H1 (cell line): ENCODE measurements at regions not wholly inside any gene's neighbourhood (a gene's known extent, or its start where the extent isn't known, plus 50 kb on each side); places are given as distances from the start of the nearest gene placed in this dataset.
"Not testable (repeated sequence)": the region's sequence is repeated elsewhere in the genome, so short reads cannot be mapped to it uniquely, and the experiment has no call there.

Source experiments
- CTCF ChIA-PET: fragments of 300-600 bp; sonication (Branson Sonifier 250); formaldehyde crosslinking; loops from one replicate; lab custom pipeline; 2021; ENCODE audit not compliant: partially characterized antibody; lab: Charles Lee
- POLR2A ChIA-PET: fragments of 300-600 bp; sonication (Branson Sonifier 250); formaldehyde crosslinking; loops from one replicate; lab custom pipeline; 2021; ENCODE audit warnings: inconsistent platforms; ENCODE audit not compliant: partially characterized antibody; lab: Charles Lee
- DNase-seq, 2 experiments: peaks; one replicate each; pipeline versions ENCODE4 v3.0.0 to v3.0.0-alpha.2; 2010 to 2022; ENCODE audit warnings: low spot score in 2 of 2, low read depth in 1 of 2, mixed read lengths in 1 of 2
- FAIRE-seq: peaks from 2 replicates; lab custom pipeline; 2011; peaks lifted over from hg19 to GRCh38; lab: Jason Lieb, UNC
- H2AFZ ChIP-seq: 2 replicates; pipeline ENCODE4 v1.8.1; 2012; ENCODE audit warnings: low read length, inconsistent platforms
- H2AK5ac ChIP-seq: 2 replicates; pipeline ENCODE4 v1.6.1; 2013; ENCODE audit warnings: low read depth, low read length
- H2BK120ac ChIP-seq: replicated peaks from 2 replicates; pipeline ENCODE3; 2013; ENCODE audit warnings: low read depth, low read length, inconsistent platforms
- H2BK12ac ChIP-seq: 2 replicates; pipeline ENCODE4 v1.6.1; 2013; ENCODE audit warnings: low read depth, low read length
- H2BK15ac ChIP-seq: 2 replicates; pipeline ENCODE4 v1.6.1; 2013; ENCODE audit warnings: low read length
- H2BK20ac ChIP-seq: 2 replicates; pipeline ENCODE4 v1.6.1; 2013; ENCODE audit warnings: low read length
- H2BK5ac ChIP-seq: 2 replicates; pipeline ENCODE4 v1.6.1; 2013; ENCODE audit warnings: low read depth, low read length
- H3K14ac ChIP-seq: 2 replicates; pipeline ENCODE4 v1.6.1; 2013; ENCODE audit warnings: inconsistent platforms; ENCODE audit not compliant: insufficient read length
- H3K18ac ChIP-seq: 2 replicates; pipeline ENCODE4 v1.6.1; 2013; ENCODE audit warnings: low read length; ENCODE audit errors: extremely low read depth
- H3K23ac ChIP-seq: 2 replicates; pipeline ENCODE4 v1.6.1; 2013; ENCODE audit warnings: inconsistent platforms; ENCODE audit not compliant: insufficient read length
- H3K23me2 ChIP-seq: 2 replicates; pipeline ENCODE4 v1.6.1; 2013; ENCODE audit warnings: low read depth, low read length
- H3K27ac ChIP-seq: 2 replicates; pipeline ENCODE4 v1.6.1; 2011; ENCODE audit warnings: low read depth, low read length, inconsistent platforms
- H3K27me3 ChIP-seq, 4 experiments: replicated peaks in 1 of 4; 1 replicate in 1 of 4; 2 replicates in 3 of 4; pipeline versions ENCODE4 v1.6.1 to v1.8.1; 2011 to 2013; ENCODE audit warnings: low read length in 3 of 4, mild to moderate bottlenecking in 3 of 4, inconsistent platforms in 2 of 4, mixed read lengths in 2 of 4, moderate library complexity in 1 of 4; ENCODE audit not compliant: control insufficient read depth in 3 of 4, insufficient read depth in 3 of 4; ENCODE audit errors: extremely low read depth in 1 of 4
- H3K36me3 ChIP-seq, 4 experiments: 2 replicates each; pipeline versions ENCODE4 v1.6.1 to v1.8.1; 2011 to 2013; ENCODE audit warnings: mild to moderate bottlenecking in 4 of 4, low read length in 3 of 4, moderate library complexity in 2 of 4, control low read depth in 1 of 4, inconsistent platforms in 1 of 4; ENCODE audit not compliant: insufficient read depth in 4 of 4, control insufficient read depth in 2 of 4
- H3K4ac ChIP-seq: replicated peaks from 2 replicates; pipeline ENCODE3; 2013; ENCODE audit warnings: low read length, low read depth, mixed read lengths, inconsistent platforms; ENCODE audit not compliant: insufficient read length
- H3K4me1 ChIP-seq, 4 experiments: replicated peaks in 1 of 4; 1 replicate in 1 of 4; 2 replicates in 3 of 4; pipeline versions ENCODE4 v1.6.1 to v1.8.1; 2011 to 2013; ENCODE audit warnings: low read length in 3 of 4, inconsistent platforms in 2 of 4, mixed read lengths in 1 of 4; ENCODE audit not compliant: insufficient read depth in 4 of 4, control insufficient read depth in 3 of 4
- H3K4me2 ChIP-seq, 2 experiments: 2 replicates each; pipeline versions ENCODE4 v1.6.1 to v1.8.1; 2011 to 2013; ENCODE audit warnings: low read depth in 2 of 2, low read length in 2 of 2, control low read depth in 1 of 2, inconsistent platforms in 1 of 2, mild to moderate bottlenecking in 1 of 2; ENCODE audit not compliant: insufficient read depth in 1 of 2
- H3K4me3 ChIP-seq, 4 experiments: fragments of 200-600, 300-600 bp in 1 of 4; sonication (generic), shearing (Covaris generic), sonication (Bioruptor Twin) in 1 of 4; 2 replicates each; pipeline versions ENCODE4 v1.5.1 to v1.8.1; 2011 to 2016; ENCODE audit warnings: low read length in 4 of 4, low read depth in 3 of 4, control low read depth in 2 of 4, inconsistent platforms in 2 of 4, mild to moderate bottlenecking in 2 of 4, mixed read lengths in 1 of 4, moderate library complexity in 1 of 4; ENCODE audit not compliant: insufficient read depth in 2 of 4; ENCODE audit errors: extremely low read depth in 1 of 4
- H3K56ac ChIP-seq: replicated peaks from 2 replicates; pipeline ENCODE3; 2013; ENCODE audit warnings: low read depth, mild to moderate bottlenecking, mixed read lengths, low read length, inconsistent platforms; ENCODE audit not compliant: insufficient read length
- H3K79me1 ChIP-seq: 2 replicates; pipeline ENCODE4 v1.6.1; 2013; ENCODE audit warnings: low read depth, low read length, control low read depth
- H3K79me2 ChIP-seq, 2 experiments: 2 replicates each; pipeline versions ENCODE4 v1.6.1 to v1.8.1; 2012 to 2013; ENCODE audit warnings: low read length in 2 of 2, mild to moderate bottlenecking in 2 of 2, inconsistent platforms in 1 of 2; ENCODE audit not compliant: insufficient read depth in 2 of 2, control insufficient read depth in 1 of 2
- H3K9ac ChIP-seq, 4 experiments: replicated peaks in 1 of 4; 1 replicate in 1 of 4; 2 replicates in 3 of 4; pipeline versions ENCODE4 v1.6.1 to v1.8.1; 2011 to 2013; ENCODE audit warnings: low read depth in 3 of 4, low read length in 3 of 4, control low read depth in 2 of 4, mild to moderate bottlenecking in 2 of 4, moderate library complexity in 2 of 4, inconsistent platforms in 1 of 4; ENCODE audit errors: extremely low read depth in 1 of 4
- H3K9me3 ChIP-seq, 2 experiments: 2 replicates each; pipeline versions ENCODE4 v1.6.1 to v1.8.1; 2012 to 2013; ENCODE audit warnings: mild to moderate bottlenecking in 2 of 2, moderate library complexity in 2 of 2, control low read depth in 1 of 2, inconsistent platforms in 1 of 2, low read depth in 1 of 2, low read length in 1 of 2, mixed read lengths in 1 of 2; ENCODE audit not compliant: insufficient read depth in 2 of 2
- H4K20me1 ChIP-seq, 2 experiments: replicated peaks in 1 of 2; 2 replicates each; pipeline versions ENCODE3 to v1.8.1; 2011 to 2013; ENCODE audit warnings: inconsistent platforms in 2 of 2, low read length in 2 of 2, mild to moderate bottlenecking in 1 of 2; ENCODE audit not compliant: insufficient read depth in 2 of 2, control insufficient read depth in 1 of 2
- H4K5ac ChIP-seq: 2 replicates; pipeline ENCODE4 v1.6.1; 2013; ENCODE audit warnings: low read length, low read depth, mixed read lengths, inconsistent platforms; ENCODE audit not compliant: insufficient read length
- H4K8ac ChIP-seq: 2 replicates; pipeline ENCODE4 v1.8.0; 2013; ENCODE audit warnings: mild to moderate bottlenecking, moderate library complexity, low read length, inconsistent platforms; ENCODE audit not compliant: insufficient read depth; ENCODE audit errors: extremely low read depth
- H4K91ac ChIP-seq: replicated peaks from 2 replicates; pipeline ENCODE3; 2013; ENCODE audit warnings: low read length, mixed read lengths, inconsistent platforms; ENCODE audit not compliant: insufficient read length
- WGBS, 2 experiments: shearing (Covaris generic) in 1 of 2; methylation state at CpG; one replicate each; pipeline versions ENCODE4 v1.1.6 to v1.1.7; 2013 to 2015; ENCODE audit warnings: low lambda C conversion rate in 2 of 2, mixed read lengths in 2 of 2, inconsistent platforms in 1 of 2, low coverage in 1 of 2, missing lambda C conversion rate in 1 of 2; ENCODE audit not compliant: insufficient replicate concordance in 2 of 2, insufficient coverage in 1 of 2, insufficient read length in 1 of 2; ENCODE audit errors: extremely low coverage in 1 of 2, missing lambda C conversion rate in 1 of 2; 5-methylcytosine and 5-hydroxymethylcytosine counted together

GRCh38 chr6:85212794-85213193 lies 237.1 kb upstream of the NT5E start:
- H3K23me2 ChIP-seq, H3K23ac ChIP-seq, H4K20me1 ChIP-seq, H3K56ac ChIP-seq, H3K27ac ChIP-seq, FAIRE-seq, H3K36me3 ChIP-seq, H3K27me3 ChIP-seq, H3K79me1 ChIP-seq, H2BK15ac ChIP-seq, H3K4me3 ChIP-seq, H2AK5ac ChIP-seq, H2BK12ac ChIP-seq, H3K9ac ChIP-seq, H2AFZ ChIP-seq, H3K9me3 ChIP-seq, H4K8ac ChIP-seq, H2BK5ac ChIP-seq, H3K4ac ChIP-seq, H4K5ac ChIP-seq, POLR2A ChIA-PET, H4K91ac ChIP-seq, H3K79me2 ChIP-seq, DNase-seq, H2BK120ac ChIP-seq, H3K4me2 ChIP-seq, H3K14ac ChIP-seq, H2BK20ac ChIP-seq, H3K18ac ChIP-seq, H3K4me1 ChIP-seq: not testable (repeated sequence)
- WGBS, 2 experiments: 66% methylated on average over 4 of the region's 5 CpGs; no CpG with 5 or more reads in 1 of the 2 experiments
- CTCF ChIA-PET: interaction anchor here (0.6 kb wide), 1 partner anchor 886 kb away, joined by 3 read pairs; no protein-coding TSS in a partner anchor
